Stomach (tissue), 4 donors: ENCODE measurements at regions not wholly inside any gene's neighbourhood (a gene's known extent, or its start where the extent isn't known, plus 50 kb on each side); places are given as distances from the start of the nearest gene placed in this dataset.

Experiments used
- POLR2A ChIP-seq, 4 donors: fragments of 450-650 bp; IDR thresholded peaks; one replicate each; pipeline ENCODE4 v1.6.1; 2016; ENCODE audit warnings: antibody characterized with exemption in 4 of 4, control low read depth in 2 of 4, mild to moderate bottlenecking in 1 of 4, moderate library complexity in 1 of 4
- POLR2AphosphoS5 ChIP-seq, 3 donors: sonication (generic); formaldehyde crosslinking; IDR thresholded peaks; one replicate each; pipeline ENCODE4 v1.6.1; 2016; ENCODE audit warnings: antibody characterized with exemption in 3 of 3
- TF ChIP-seq, protein P1 (sequence below), 7 experiments: fragments of 450-650 bp in 4 of 7; fragments of 200-600 bp in 3 of 7; sonication (generic) in 3 of 7; IDR thresholded peaks; one replicate each; pipeline ENCODE4 v1.5.1; 2016 to 2019; ENCODE audit warnings: antibody characterized with exemption in 7 of 7, control low read depth in 2 of 7, mild to moderate bottlenecking in 1 of 7

DNA sequence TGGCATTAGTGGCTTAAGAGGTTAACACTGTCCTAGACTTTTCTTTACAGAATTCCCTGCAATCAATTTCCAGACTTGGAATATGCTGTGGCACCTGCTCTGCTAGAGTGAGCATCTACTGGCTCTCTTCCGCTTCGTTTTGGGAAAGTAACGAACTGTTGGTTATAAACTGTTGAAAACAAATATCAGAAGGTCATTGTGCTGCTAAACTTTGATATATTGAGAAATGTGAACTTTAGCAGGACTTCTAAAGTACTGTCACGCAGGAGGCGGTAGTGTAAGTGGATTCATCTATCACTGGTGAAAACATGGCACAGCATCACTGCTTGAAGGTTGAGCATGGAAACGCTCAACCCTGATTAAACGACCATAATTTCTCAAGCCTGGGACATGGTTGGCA lies 348.9 kb downstream of the FLRT2 start:
- TF ChIP-seq, protein P1, sequence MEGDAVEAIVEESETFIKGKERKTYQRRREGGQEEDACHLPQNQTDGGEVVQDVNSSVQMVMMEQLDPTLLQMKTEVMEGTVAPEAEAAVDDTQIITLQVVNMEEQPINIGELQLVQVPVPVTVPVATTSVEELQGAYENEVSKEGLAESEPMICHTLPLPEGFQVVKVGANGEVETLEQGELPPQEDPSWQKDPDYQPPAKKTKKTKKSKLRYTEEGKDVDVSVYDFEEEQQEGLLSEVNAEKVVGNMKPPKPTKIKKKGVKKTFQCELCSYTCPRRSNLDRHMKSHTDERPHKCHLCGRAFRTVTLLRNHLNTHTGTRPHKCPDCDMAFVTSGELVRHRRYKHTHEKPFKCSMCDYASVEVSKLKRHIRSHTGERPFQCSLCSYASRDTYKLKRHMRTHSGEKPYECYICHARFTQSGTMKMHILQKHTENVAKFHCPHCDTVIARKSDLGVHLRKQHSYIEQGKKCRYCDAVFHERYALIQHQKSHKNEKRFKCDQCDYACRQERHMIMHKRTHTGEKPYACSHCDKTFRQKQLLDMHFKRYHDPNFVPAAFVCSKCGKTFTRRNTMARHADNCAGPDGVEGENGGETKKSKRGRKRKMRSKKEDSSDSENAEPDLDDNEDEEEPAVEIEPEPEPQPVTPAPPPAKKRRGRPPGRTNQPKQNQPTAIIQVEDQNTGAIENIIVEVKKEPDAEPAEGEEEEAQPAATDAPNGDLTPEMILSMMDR (IDR thresholded peaks at IDR 0.05): no peak
- TF ChIP-seq POLR2A (IDR thresholded peaks at IDR 0.05) (no peak), POLR2AphosphoS5 (IDR thresholded peaks at IDR 0.05) (no peak)
